Right kidney (tissue), 1 donor: ENCODE measurements at regions not wholly inside any gene's neighbourhood (a gene's known extent, or its start where the extent isn't known, plus 50 kb on each side); places are given as distances from the start of the nearest gene placed in this dataset.
"Not testable (repeated sequence)": the region's sequence is repeated elsewhere in the genome, so short reads cannot be mapped to it uniquely, and the experiment has no call there.

ENCODE experiments used
- DNase-seq: peaks from one replicate; pipeline ENCODE4 v3.0.0-alpha.2; 2016

GRCh38 chr1:88311907-88312306 lies 372.2 kb upstream of the PKN2 start:
- DNase-seq: no peak

DNA sequence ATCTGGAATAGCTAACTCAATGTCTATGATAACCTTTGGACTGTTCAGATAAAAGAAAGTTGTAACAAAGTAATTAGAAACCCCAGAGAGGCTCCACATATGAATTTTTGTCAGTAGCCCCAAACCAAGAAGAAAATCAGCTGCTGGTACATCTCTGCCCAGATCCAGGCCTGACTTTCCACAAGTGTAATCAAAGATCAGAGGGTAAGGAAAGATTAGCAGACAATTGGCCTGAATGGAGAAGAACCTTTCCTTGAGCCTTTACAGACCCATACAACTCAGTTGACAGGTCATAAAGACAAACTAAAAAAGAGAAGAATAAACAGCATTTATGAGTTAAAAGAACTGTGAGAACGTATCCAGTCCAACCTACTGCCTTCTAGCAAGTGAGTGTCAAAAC lies 366.7 kb upstream of the PKN2 start:
- no peak for DNase-seq

DNA sequence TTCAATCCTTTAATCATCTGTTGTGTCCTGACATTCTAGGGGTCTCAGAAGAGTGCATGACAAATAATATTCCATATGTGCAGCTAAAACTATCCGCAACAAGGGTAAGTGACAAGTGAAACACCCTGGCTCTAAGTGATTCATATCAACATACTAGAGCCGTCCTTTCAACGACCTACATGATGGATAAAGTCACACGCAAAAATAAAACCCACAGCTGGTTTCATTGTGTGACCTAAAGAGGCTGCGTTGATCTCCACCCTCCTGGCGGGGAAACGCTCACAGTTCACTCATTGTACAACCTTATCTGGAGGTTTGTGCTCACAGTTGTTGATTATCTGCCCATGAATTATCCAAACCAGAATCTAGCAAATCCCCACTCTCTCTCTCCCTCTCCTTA lies 365.3 kb upstream of the PKN2 start:
- no peak for DNase-seq

GRCh38 chr1:88320291-88320690 lies 363.8 kb upstream of the PKN2 start:
- DNase-seq: no peak

DNA sequence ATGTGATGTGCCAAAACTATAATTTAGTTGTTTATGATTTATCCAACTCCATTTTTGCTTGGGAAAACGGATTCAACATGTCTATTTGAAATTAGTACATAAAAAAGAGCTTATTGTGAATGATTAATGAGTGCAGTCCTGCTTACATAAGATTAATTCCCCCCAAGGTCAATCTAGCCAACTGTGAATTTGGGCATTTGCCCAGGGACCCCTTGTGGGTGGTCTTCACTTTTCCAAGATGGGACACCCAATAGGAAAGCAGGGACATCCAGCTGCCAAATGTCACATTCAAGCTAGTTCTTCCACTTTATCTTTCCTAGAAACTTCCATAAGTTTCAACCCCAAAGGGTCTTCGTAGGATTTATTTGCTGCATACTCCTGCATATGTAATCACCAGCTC lies 362.4 kb upstream of the PKN2 start:
- peak; percentile 10 for DNase-seq

DNA sequence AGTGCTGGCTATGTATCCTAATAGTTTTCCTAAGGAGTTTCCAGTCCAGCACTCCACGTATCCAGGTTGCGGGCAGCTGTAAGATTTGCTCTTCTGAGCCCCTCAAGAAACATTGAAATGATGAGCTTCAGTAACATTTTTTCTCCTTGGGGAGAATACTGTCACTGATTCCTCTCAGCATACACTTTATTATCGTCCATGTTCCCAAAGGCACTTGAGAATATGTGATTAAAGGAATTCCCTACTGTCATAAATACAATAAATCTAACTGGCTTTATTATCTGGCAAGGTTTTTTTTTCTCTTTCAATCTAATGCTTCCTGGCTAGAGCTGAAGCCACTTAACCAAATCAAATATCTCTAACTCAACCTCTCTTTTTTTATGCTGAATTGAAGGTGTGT lies 359.2 kb upstream of the PKN2 start:
- no peak for DNase-seq

GRCh38 chr1:88327391-88328267 lies 356.4 kb upstream of the PKN2 start:
- no peak for DNase-seq

DNA sequence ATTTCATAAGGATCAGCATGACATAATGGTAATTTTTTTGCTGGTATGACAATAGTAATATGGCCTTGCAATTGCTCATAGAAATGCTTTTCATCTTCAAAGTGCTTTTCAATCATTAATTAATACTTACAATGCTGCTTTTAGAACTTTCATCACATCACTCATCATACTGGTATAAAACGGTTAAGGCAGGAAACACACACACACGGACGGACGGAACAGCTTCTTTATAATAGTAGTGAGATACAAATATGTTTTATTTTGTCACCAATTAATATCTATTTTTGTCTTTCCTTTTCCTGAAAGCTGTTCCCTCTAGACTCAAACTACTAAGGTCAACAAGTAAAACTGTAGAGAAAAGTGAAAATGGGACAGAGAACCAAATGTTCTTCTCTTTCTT lies 353.9 kb upstream of the PKN2 start:
- DNase-seq: no peak

GRCh38 chr1:88333086-88333695 lies 350.9 kb upstream of the PKN2 start:
- no peak for DNase-seq

- DNase-seq: no peak
Observed at GRCh38 chr1:88341447-88341846, 342.6 kb upstream of the PKN2 start.

- not testable (repeated sequence) for DNase-seq
Observed at GRCh38 chr1:88342081-88342480, 342.0 kb upstream of the PKN2 start.

- no peak for DNase-seq
Observed at GRCh38 chr1:88350648-88351047, 333.4 kb upstream of the PKN2 start.

- DNase-seq: no peak
Observed at GRCh38 chr1:88351960-88352359, 332.1 kb upstream of the PKN2 start.

- no peak for DNase-seq
Observed at GRCh38 chr1:88354256-88354655, 329.8 kb upstream of the PKN2 start.

DNA sequence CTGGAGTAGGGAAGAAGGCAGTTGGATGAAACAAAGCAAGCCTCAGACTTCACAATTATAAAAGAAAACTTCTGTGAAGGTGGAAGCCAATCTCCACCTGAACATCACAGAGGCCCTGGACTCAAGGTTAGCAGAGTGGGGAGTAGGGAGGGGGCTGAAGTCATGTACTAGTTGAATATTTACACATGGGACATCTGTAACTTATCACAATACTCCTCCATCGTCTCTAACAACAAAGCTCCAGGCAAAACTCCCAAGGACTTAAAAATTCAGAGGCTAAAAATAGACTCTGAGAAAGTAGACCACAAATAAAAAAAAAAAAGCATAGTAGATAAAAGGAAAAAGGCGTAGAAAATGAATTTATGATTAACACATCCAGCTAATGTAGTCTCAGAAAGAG lies 326.3 kb upstream of the PKN2 start:
- DNase-seq: no peak

GRCh38 chr1:88371436-88372023 lies 312.5 kb upstream of the PKN2 start:
- DNase-seq: no peak

DNA sequence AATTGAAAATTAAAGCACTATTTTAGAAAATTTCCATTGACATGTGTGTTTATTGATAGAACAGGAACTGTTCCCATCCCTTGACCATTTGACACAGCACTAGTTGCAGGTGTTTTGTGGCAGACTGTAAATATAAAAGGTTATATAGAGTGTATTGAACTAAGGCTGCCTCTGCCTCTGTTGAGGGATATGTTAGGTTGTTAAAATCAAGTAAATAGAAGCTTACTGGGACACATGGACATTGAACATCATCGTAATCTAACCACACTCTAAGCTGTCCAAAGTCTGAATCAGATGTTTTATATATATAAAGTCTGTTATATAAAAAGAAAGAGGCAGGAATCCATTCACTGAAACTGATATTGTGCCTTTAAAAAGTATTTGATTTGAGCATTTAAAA lies 308.1 kb upstream of the PKN2 start:
- no peak for DNase-seq

DNA sequence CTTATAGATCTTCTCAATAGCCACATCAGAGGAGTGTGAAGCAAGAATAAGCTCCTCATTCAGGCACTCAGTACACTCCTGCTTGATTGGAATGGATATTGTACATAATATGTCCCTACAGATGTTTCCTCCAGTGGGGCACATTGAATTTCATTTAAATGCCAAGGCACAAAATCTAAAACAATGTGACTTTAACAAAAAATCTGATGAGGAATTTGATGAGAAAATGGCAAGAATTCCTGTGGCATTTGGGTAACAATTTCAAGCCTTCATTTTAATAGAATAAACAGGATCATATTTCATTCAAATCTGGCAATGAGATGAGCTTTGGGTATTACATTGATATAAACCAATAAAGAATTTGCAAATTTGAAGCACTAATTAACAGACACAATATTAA lies 307.7 kb upstream of the PKN2 start:
- no peak for DNase-seq

- no peak for DNase-seq
Observed at GRCh38 chr1:88378560-88378959, 305.5 kb upstream of the PKN2 start.

DNA sequence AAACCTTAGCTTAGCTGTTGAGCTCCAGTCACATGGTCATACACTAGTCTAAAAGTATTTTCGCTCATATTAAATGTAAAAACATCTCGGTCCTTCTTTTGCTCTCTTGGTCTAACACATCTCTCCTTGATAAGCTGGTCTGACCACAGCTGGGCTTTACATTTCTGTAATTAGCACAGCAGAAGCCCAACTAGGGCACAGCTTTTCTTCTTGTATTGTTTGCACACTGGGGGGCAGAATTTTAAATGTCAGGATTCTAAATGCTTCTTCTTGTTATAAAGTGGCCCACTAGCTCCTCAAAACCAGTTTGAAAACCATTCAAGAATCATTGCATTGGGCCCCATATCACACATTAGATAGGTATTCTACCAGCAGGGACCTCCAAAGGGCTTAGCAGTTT lies 289.1 kb upstream of the PKN2 start:
- no peak for DNase-seq

DNA sequence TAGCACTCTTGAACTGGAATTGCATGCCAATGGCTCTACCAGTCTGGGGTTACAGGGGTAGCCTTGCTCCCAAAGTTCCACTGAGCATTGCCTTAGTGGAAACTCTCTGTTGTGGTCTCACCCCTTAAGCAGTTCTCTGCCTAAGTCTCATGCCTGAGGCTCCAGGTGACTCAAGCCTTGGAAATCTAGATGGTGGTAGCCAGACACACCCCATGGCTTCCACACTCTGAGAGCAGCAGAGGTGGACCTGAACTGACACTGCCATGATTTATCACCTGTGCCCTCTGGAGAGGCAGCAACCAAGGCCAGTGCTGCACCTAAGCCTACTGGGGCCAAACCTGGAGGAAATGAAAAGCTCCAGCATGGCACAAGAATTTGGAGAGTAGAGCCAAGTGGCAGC lies 285.7 kb upstream of the PKN2 start:
- no peak for DNase-seq

DNA sequence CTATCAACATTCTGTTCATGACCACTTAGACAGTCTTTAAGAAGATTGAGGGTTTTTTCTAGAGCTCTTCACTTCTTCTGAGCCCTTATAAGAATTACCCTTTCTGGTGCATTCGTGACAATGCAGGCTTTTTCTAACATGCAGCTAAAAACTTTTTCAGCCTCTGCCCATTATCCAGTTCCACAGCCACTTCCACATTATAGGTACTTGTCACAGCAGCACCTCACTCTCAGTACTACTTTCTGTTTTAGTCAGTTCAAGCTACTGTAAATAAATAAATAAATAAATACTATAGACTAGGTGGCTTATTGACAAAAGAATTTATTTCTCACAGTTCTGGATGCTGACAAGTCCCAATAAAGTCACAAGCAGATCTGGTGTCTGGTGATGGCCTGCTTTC lies 284.4 kb upstream of the PKN2 start:
- no peak for DNase-seq

DNA sequence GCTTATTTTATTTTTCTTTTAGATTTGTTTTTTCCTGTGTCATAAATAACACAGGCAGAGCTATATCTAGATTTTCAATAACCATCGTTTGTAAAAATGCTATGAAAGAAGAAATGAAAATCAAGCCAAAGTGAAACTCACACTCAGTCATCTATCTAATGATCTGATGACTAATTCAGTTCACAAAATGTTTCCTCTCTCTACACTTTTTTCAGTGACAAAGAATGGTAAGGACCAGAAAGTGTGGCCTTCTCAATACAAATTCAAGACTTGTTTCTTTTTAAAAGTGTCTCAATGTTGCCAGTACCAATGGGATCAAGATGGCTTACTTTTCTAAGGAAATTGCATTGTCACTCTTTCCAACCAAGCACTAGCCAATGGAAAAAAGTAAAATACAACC lies 282.8 kb upstream of the PKN2 start:
- no peak for DNase-seq

GRCh38 chr1:88404582-88404981 lies 279.5 kb upstream of the PKN2 start:
- DNase-seq: no peak
